Upper lobe of left lung (tissue), 4 donors: ENCODE measurements at regions not wholly inside any gene's neighbourhood (a gene's known extent, or its start where the extent isn't known, plus 50 kb on each side); places are given as distances from the start of the nearest gene placed in this dataset.

Experiments
- CTCF ChIP-seq, 6 experiments: fragments of 450-650 bp in 4 of 6; fragments of 200-600 bp in 2 of 6; sonication (generic) in 2 of 6; IDR thresholded peaks; one replicate each; pipeline ENCODE4 v1.5.1; 2016 to 2019; ENCODE audit warnings: antibody characterized with exemption in 6 of 6
- EP300 ChIP-seq, 4 donors: sonication (generic); formaldehyde crosslinking; IDR thresholded peaks; one replicate each; pipeline ENCODE4 v1.5.1; 2017; ENCODE audit warnings: antibody characterized with exemption in 4 of 4, control low read depth in 2 of 4
- POLR2A ChIP-seq, 4 donors: fragments of 450-650 bp; IDR thresholded peaks; one replicate each; pipeline ENCODE4 v1.5.1; 2016 to 2017; ENCODE audit warnings: antibody characterized with exemption in 4 of 4, mild to moderate bottlenecking in 2 of 4
- POLR2AphosphoS5 ChIP-seq, 2 donors: sonication (generic); formaldehyde crosslinking; IDR thresholded peaks; one replicate each; pipeline ENCODE4 v1.5.1; 2017; ENCODE audit warnings: antibody characterized with exemption in 2 of 2

GRCh38 chr10:60513281-60513680 lies 123.6 kb upstream of the ANK3 start:
- TF ChIP-seq CTCF (IDR thresholded peaks at IDR 0.05) (no peak), POLR2AphosphoS5 (IDR thresholded peaks at IDR 0.05) (no peak), POLR2A (IDR thresholded peaks at IDR 0.05) (no peak), EP300 (IDR thresholded peaks at IDR 0.05) (no peak)
